T-helper 1 cell treated with Interleukin-12 subunit alpha and Interleukin-12 subunit beta and Interleukin-4 antibody, amounts not matched to agents 30 μg/mL and 1 μg/mL, for 36 hours (primary cell): ENCODE measurements at regions not wholly inside any gene's neighbourhood (a gene's known extent, or its start where the extent isn't known, plus 50 kb on each side); places are given as distances from the start of the nearest gene placed in this dataset.
"Not testable (repeated sequence)": the region's sequence is repeated elsewhere in the genome, so short reads cannot be mapped to it uniquely, and the experiment has no call there.

Experiments
- H3K27ac Mint-ChIP-seq: one replicate; pipeline ENCODE4 v1.8.0; 2021; ENCODE audit warnings: mild to moderate bottlenecking, mixed read lengths
- H3K27me3 Mint-ChIP-seq: one replicate; pipeline ENCODE4 v1.8.0; 2021; ENCODE audit warnings: low read depth, mixed read lengths
- H3K36me3 Mint-ChIP-seq: one replicate; pipeline ENCODE4 v1.8.0; 2021; ENCODE audit warnings: low read depth, mixed read lengths
- H3K4me1 Mint-ChIP-seq: one replicate; pipeline ENCODE4 v1.8.0; 2021; ENCODE audit warnings: low read depth, mixed read lengths
- H3K4me3 Mint-ChIP-seq: one replicate; pipeline ENCODE4 v1.8.0; 2021; ENCODE audit warnings: mild to moderate bottlenecking, moderate library complexity, mixed read lengths
- H3K9me3 Mint-ChIP-seq: one replicate; pipeline ENCODE4 v1.8.0; 2021; ENCODE audit warnings: mixed read lengths

GRCh38 chr6:77123527-77123926, 339.8 kb downstream of the HTR1B start:
- Mint-ChIP-seq H3K4me3 (no peak overlapping the region), H3K27ac (no peak overlapping the region), H3K9me3 (peaks cover 20% of the 10 kb centered on the region), H3K36me3 (no peaks in the 10 kb centered on the region), H3K4me1 (no peaks in the 10 kb centered on the region), H3K27me3 (no peaks in the 10 kb centered on the region)

GRCh38 chr6:77106992-77107391, 356.3 kb downstream of the HTR1B start:
- H3K27ac Mint-ChIP-seq = no peak overlapping the region
- no peak overlapping the region for H3K4me3 Mint-ChIP-seq
- H3K9me3 Mint-ChIP-seq = peaks cover 5% of the 10 kb centered on the region
- no peaks in the 10 kb centered on the region for H3K4me1 Mint-ChIP-seq
- H3K36me3 Mint-ChIP-seq = no peaks in the 10 kb centered on the region
- H3K27me3 Mint-ChIP-seq = no peaks in the 10 kb centered on the region

- peaks cover 2% of the 10 kb centered on the region for H3K9me3 Mint-ChIP-seq
- no peaks in the 10 kb centered on the region for H3K36me3 Mint-ChIP-seq
- no peaks in the 10 kb centered on the region for H3K4me1 Mint-ChIP-seq
- no peak overlapping the region for H3K4me3 Mint-ChIP-seq
- H3K27ac Mint-ChIP-seq = no peak overlapping the region
- H3K27me3 Mint-ChIP-seq = no peaks in the 10 kb centered on the region
Measured at GRCh38 chr6:77105091-77105490, 358.2 kb downstream of the HTR1B start.

- Mint-ChIP-seq H3K27me3 (no peaks in the 10 kb centered on the region), H3K4me1 (no peaks in the 10 kb centered on the region), H3K9me3 (no peaks in the 10 kb centered on the region), H3K36me3 (no peaks in the 10 kb centered on the region), H3K4me3 (no peak overlapping the region), H3K27ac (no peak overlapping the region)
Measured at GRCh38 chr6:77097940-77098339, 365.4 kb downstream of the HTR1B start.

- Mint-ChIP-seq H3K4me1 (no peaks in the 10 kb centered on the region), H3K27ac (no peak overlapping the region), H3K9me3 (no peaks in the 10 kb centered on the region), H3K4me3 (no peak overlapping the region), H3K36me3 (no peaks in the 10 kb centered on the region), H3K27me3 (no peaks in the 10 kb centered on the region)
Measured at GRCh38 chr6:77095936-77096627, 367.2 kb downstream of the HTR1B start.

- H3K9me3 Mint-ChIP-seq = peaks cover 4% of the 10 kb centered on the region
- no peaks in the 10 kb centered on the region for H3K36me3 Mint-ChIP-seq
- no peaks in the 10 kb centered on the region for H3K4me1 Mint-ChIP-seq
- no peak overlapping the region for H3K27ac Mint-ChIP-seq
- no peak overlapping the region for H3K4me3 Mint-ChIP-seq
- no peaks in the 10 kb centered on the region for H3K27me3 Mint-ChIP-seq
Measured at GRCh38 chr6:77094821-77095220, 368.5 kb downstream of the HTR1B start.

- no peak overlapping the region for H3K4me3 Mint-ChIP-seq
- H3K27ac Mint-ChIP-seq = no peak overlapping the region
- H3K4me1 Mint-ChIP-seq = no peaks in the 10 kb centered on the region
- no peaks in the 10 kb centered on the region for H3K27me3 Mint-ChIP-seq
- peaks cover 10% of the 10 kb centered on the region for H3K9me3 Mint-ChIP-seq
- no peaks in the 10 kb centered on the region for H3K36me3 Mint-ChIP-seq
Measured at GRCh38 chr6:77092971-77093370, 370.3 kb downstream of the HTR1B start.

GRCh38 chr6:77089776-77090175, 373.5 kb downstream of the HTR1B start:
- Mint-ChIP-seq H3K4me1 (no peaks in the 10 kb centered on the region), H3K9me3 (peaks cover 10% of the 10 kb centered on the region), H3K27ac (no peak overlapping the region)

GRCh38 chr6:77087794-77088318, 375.4 kb downstream of the HTR1B start:
- not testable (repeated sequence) for H3K27ac Mint-ChIP-seq, H3K4me3 Mint-ChIP-seq, H3K27me3 Mint-ChIP-seq, H3K4me1 Mint-ChIP-seq, H3K36me3 Mint-ChIP-seq
- peaks cover 10% of the 10 kb centered on the region for H3K9me3 Mint-ChIP-seq

More at GRCh38 chr6:77089776-77090175, 373.5 kb downstream of the HTR1B start:
- no peaks in the 10 kb centered on the region for H3K36me3 Mint-ChIP-seq
- H3K4me3 Mint-ChIP-seq = no peak overlapping the region
- H3K27me3 Mint-ChIP-seq = no peaks in the 10 kb centered on the region

GRCh38 chr6:77074037-77074713, 389.1 kb downstream of the HTR1B start:
- Mint-ChIP-seq H3K4me1 (no peaks in the 10 kb centered on the region), H3K36me3 (no peaks in the 10 kb centered on the region), H3K9me3 (peaks cover 16% of the 10 kb centered on the region), H3K27me3 (no peaks in the 10 kb centered on the region), H3K27ac (no peak overlapping the region), H3K4me3 (no peak overlapping the region)

GRCh38 chr6:77073410-77073760, 389.9 kb downstream of the HTR1B start:
- Mint-ChIP-seq H3K4me1 (no peaks in the 10 kb centered on the region), H3K9me3 (peaks cover 16% of the 10 kb centered on the region), H3K4me3 (no peak overlapping the region), H3K36me3 (no peaks in the 10 kb centered on the region), H3K27ac (no peak overlapping the region), H3K27me3 (no peaks in the 10 kb centered on the region)

- no peak overlapping the region for H3K4me3 Mint-ChIP-seq
- H3K27me3 Mint-ChIP-seq = no peaks in the 10 kb centered on the region
- H3K27ac Mint-ChIP-seq = no peak overlapping the region
Measured at GRCh38 chr6:77072694-77073409, 390.4 kb downstream of the HTR1B start.

GRCh38 chr6:77063494-77063893, 399.8 kb downstream of the HTR1B start:
- Mint-ChIP-seq H3K27ac (no peak overlapping the region), H3K9me3 (peaks cover 21% of the 10 kb centered on the region), H3K36me3 (no peaks in the 10 kb centered on the region), H3K4me3 (no peak overlapping the region), H3K27me3 (no peaks in the 10 kb centered on the region), H3K4me1 (no peaks in the 10 kb centered on the region)

More at GRCh38 chr6:77072694-77073409, 390.4 kb downstream of the HTR1B start:
- peaks cover 16% of the 10 kb centered on the region for H3K9me3 Mint-ChIP-seq
- H3K4me1 Mint-ChIP-seq = no peaks in the 10 kb centered on the region
- H3K36me3 Mint-ChIP-seq = no peaks in the 10 kb centered on the region

- H3K36me3 Mint-ChIP-seq = no peaks in the 10 kb centered on the region
- H3K27ac Mint-ChIP-seq = no peak overlapping the region
- H3K4me1 Mint-ChIP-seq = no peaks in the 10 kb centered on the region
- H3K4me3 Mint-ChIP-seq = no peak overlapping the region
- H3K9me3 Mint-ChIP-seq = peaks cover 31% of the 10 kb centered on the region
- H3K27me3 Mint-ChIP-seq = no peaks in the 10 kb centered on the region
Measured at GRCh38 chr6:77055711-77056110, 407.6 kb downstream of the HTR1B start.
